Coronary artery (tissue), 2 donors: ENCODE measurements at regions not wholly inside any gene's neighbourhood (a gene's known extent, or its start where the extent isn't known, plus 50 kb on each side); places are given as distances from the start of the nearest gene placed in this dataset.

Experiments
- DNase-seq: peaks from one replicate; pipeline ENCODE4 v3.0.0-alpha.2; 2017; ENCODE audit warnings: low spot score
- H3K27ac ChIP-seq, 2 donors: fragments of 200-600 bp; sonication (generic); one replicate each; pipeline ENCODE4 v1.5.1; 2016 to 2019
- H3K4me3 ChIP-seq: fragments of 200-600 bp; sonication (generic); 2 replicates; pipeline ENCODE4 v1.5.1; 2016; ENCODE audit warnings: mild to moderate bottlenecking, moderate library complexity
- CTCF ChIP-seq: fragments of 200-600 bp; sonication (generic); IDR thresholded peaks from one replicate; pipeline ENCODE4 v1.5.1; 2019; ENCODE audit warnings: antibody characterized with exemption

- Histone ChIP-seq H3K4me3 (no peak overlapping the region), H3K27ac (no peak overlapping the region)
- TF ChIP-seq CTCF: no peak
- DNase-seq: no peak
Observed at GRCh38 chr3:127373441-127374085, 85.7 kb upstream of the PRR20G start.

- DNase-seq: peak; percentile 61
- H3K27ac ChIP-seq: no peak overlapping the region
- no peak for TF ChIP-seq CTCF
- H3K4me3 ChIP-seq: no peak overlapping the region
Observed at GRCh38 chr3:127371846-127372245, 84.0 kb upstream of the PRR20G start.

DNA sequence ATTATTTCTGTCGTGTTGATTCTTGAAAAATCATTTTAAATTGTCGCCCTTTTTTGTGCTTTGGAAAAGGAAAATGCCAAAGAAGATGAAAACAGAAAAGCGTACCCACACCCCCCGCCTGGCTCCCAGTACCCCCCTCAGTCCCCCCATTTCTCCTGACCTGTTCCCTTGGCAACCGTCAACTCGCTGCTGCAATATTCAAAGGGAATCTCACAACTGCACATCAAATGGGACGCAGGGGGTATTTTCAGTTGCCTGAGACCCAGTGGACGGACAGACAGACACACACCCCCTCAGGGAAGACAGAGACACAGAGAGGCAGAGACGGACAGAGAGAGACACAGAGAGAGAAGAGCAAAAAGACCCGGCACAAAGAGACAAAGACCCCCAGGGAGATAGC lies 83.5 kb upstream of the PRR20G start:
- peak; percentile 38 for DNase-seq
- H3K4me3 ChIP-seq: no peak overlapping the region
- TF ChIP-seq CTCF: no peak
- no peak overlapping the region for H3K27ac ChIP-seq

DNA sequence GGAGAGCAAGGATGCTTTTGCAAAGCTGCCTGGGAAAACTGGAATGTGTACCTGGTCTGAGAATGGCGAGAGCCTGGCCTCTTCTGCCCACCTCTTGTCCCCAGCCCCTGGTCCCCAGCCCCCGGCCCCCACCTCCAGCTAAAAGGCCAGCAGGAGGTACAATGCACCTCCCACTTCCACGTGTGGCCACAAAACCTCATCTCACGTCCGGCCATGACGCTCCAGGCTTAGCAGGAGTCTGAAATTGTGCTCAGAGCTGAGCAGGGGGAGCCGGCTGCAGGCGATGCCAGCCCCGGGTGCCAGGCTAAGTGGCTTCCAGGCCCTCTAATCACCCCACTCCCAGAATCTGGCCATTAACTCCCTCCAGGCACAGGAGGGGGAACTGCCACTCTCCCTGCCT lies 83.1 kb upstream of the PRR20G start:
- TF ChIP-seq CTCF: no peak
- H3K27ac ChIP-seq: no peak overlapping the region
- DNase-seq: peak; percentile 52
- H3K4me3 ChIP-seq: no peak overlapping the region

DNA sequence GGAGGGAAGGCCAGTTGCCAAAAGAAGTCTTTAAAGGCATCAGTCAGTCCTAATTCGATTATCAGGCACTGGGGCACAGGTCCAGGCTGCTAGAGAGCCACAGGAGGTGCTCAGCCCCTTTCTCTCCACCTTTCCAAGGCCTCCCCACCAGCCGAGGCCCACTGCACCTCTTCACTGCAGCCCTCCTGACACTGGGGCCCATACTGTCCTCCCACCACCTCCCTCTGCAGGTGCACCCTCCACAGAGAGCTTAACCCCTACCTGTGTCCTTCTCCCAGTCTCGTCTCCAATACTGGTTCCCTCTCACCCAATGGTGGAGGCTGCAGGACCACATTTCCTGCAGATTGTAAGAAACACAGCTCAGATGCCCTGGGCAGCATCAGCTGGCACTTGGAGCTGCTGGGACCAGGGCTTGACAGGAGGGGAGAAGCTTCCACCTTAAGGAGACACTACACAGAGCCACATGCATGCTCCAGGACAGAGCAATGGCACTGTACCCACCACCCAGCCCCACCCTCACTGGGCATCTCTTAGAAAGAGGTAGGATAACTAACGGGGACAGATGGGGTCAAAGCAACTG lies 81.6 kb upstream of the PRR20G start:
- no peak for TF ChIP-seq CTCF
- no peak overlapping the region for H3K27ac ChIP-seq
- H3K4me3 ChIP-seq: no peak overlapping the region
- peak; percentile 56 for DNase-seq

DNA sequence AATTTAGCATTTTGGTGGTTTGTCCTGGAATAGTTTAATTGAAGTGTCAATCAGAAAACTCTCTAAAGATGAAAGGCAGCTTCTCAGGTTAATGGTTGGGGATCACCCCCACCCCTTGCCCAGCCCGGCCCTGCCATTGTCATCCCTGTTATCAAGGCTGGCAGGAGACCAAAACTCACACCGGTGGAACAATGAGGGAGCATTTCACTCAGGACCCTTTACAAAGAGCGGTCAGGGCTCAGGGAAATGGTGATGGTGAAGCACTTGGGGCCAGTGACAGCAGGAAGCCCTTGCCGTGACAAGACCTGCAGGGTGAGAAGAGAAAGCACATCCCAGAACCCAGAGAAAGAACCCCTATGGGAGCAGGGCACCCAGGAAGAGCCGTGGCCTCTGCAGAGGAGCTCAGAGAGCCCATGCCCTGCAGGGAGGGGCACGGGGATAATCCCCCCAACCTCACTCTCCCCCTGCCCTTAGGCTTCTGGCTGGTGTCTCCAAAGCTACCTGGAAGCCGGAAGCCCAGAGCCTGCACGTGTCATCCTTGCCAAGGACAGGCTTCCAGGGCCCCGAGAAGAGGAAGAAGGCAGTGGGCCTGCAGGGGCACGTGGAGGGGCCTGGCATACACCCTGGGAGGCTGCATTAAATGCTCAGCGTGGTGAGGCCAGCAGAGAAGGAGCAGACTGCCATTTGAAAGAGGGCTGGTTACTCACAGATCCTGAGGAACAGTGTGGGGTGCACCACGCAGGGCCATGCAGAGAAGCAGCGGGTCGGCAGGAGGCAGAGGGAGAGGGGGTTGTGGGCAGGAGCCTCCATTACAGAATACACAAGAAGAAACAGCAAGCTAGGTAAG lies 80.6 kb upstream of the PRR20G start:
- peak; percentile 33 for DNase-seq
- TF ChIP-seq CTCF: no peak
- no peak overlapping the region for H3K27ac ChIP-seq
- H3K4me3 ChIP-seq: no peak overlapping the region
